Bronchial epithelial cell (primary cell): ENCODE measurements at regions not wholly inside any gene's neighbourhood (a gene's known extent, or its start where the extent isn't known, plus 50 kb on each side); places are given as distances from the start of the nearest gene placed in this dataset.

Experiments
- DNase-seq: peaks from one replicate; pipeline ENCODE4 v3.0.0-alpha.2; 2010; ENCODE audit warnings: low read depth
- FAIRE-seq: peaks from 2 replicates; lab custom pipeline; 2011; peaks lifted over from hg19 to GRCh38; lab: Jason Lieb, UNC
- H3K27me3 ChIP-seq: 2 replicates; pipeline ENCODE4 v1.5.1; 2011; ENCODE audit warnings: low read length; ENCODE audit not compliant: control insufficient read depth, insufficient read depth
- H3K36me3 ChIP-seq: 2 replicates; pipeline ENCODE4 v1.5.1; 2011; ENCODE audit warnings: low read length; ENCODE audit not compliant: control insufficient read depth, insufficient read depth
- H3K4me3 ChIP-seq: 2 replicates; pipeline ENCODE4 v1.5.1; 2011; ENCODE audit warnings: mild to moderate bottlenecking, low read depth, low read length, control low read depth
- TF ChIP-seq, protein P1 (sequence below): IDR thresholded peaks from 2 replicates; pipeline ENCODE4 v1.5.1; 2011; ENCODE audit warnings: mild to moderate bottlenecking, moderate library complexity, low read length, control low read depth, inconsistent platforms; ENCODE audit not compliant: insufficient read depth, severe bottlenecking

DNA sequence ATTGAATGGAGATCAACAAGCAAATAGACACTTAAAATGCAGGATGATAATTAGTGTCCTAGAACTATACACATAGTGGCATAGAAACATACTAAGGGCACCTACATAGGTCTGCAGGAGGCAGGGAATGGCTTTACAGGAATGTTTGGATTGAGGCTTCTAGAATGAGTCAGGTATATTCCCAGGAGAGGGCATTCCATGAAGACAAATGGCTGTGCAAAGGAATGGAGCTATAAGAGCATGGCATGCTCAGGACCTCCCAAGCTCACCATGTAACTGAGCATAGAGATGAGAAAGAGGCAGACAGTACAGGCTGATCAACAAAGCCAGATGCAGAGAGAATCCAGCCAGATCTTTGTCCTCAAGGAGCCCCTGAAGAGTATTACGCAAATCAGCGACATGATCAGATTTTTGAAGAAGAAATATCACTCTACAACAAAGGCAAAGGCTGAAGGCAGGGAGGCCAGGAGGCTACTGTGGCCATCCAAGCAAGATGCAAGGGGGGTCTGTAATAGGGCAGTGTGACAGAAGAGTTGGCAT lies 211.1 kb upstream of the MTNR1B start:
- Histone ChIP-seq H3K27me3 (no peaks in the 10 kb centered on the region), H3K36me3 (no peaks in the 10 kb centered on the region), H3K4me3 (no peak overlapping the region)
- no peak for FAIRE-seq
- DNase-seq: no peak
- TF ChIP-seq, protein P1, sequence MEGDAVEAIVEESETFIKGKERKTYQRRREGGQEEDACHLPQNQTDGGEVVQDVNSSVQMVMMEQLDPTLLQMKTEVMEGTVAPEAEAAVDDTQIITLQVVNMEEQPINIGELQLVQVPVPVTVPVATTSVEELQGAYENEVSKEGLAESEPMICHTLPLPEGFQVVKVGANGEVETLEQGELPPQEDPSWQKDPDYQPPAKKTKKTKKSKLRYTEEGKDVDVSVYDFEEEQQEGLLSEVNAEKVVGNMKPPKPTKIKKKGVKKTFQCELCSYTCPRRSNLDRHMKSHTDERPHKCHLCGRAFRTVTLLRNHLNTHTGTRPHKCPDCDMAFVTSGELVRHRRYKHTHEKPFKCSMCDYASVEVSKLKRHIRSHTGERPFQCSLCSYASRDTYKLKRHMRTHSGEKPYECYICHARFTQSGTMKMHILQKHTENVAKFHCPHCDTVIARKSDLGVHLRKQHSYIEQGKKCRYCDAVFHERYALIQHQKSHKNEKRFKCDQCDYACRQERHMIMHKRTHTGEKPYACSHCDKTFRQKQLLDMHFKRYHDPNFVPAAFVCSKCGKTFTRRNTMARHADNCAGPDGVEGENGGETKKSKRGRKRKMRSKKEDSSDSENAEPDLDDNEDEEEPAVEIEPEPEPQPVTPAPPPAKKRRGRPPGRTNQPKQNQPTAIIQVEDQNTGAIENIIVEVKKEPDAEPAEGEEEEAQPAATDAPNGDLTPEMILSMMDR: no peak

DNA sequence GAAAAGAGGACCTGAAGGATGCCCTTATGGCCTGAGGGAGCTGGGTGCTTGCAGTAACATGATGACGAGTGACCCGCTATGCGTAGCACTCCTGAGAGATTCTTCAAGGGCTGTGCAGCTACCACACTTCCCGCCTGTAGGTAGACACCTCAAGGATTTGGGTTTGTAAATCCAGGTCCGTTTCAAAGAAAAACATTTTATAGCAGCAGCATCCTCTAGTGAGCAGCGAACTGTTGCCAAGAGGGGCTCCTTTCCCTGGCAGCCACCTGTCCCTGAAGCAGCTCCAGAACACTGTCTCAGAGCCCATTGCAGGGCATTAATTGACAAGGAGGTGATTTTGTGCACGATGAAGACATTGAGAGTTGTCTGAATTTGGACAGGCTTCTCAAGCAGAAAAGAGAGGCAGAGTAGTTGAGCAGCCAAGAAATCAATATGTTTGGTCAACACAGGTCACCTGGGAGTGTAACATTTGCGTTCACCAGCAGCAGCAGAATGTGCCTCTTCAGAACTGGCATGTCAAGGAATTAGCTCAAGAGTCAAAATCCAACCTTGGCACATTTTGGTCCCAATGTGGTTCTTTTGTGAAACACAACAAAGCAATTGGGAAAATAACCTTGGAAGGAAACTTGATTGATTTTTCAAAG lies 209.8 kb upstream of the MTNR1B start:
- FAIRE-seq (no peak), DNase-seq (no peak)
- Histone ChIP-seq H3K27me3 (no peaks in the 10 kb centered on the region), H3K4me3 (no peak overlapping the region), H3K36me3 (no peaks in the 10 kb centered on the region)
- TF ChIP-seq, protein P1: no peak

DNA sequence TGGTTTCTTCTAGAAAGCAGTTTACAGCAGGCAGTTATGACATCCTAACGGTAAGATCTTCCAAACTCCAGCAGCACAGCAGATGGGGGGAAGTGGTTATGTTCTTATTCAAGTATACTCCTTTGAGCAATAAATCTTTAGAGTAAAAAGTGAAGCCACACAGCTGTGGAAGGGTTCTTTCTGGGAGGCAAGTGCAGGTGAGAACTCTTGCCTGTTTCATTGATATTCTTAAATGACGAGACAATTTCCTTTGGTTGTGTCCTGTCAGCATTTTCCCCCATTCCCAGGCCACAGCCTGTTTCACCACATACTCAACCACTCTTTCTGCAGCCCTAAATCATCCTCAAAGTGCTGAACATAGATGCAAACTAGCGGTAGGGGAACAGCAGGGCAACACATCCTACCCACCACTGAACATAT lies 207.3 kb upstream of the MTNR1B start:
- no peaks in the 10 kb centered on the region for H3K27me3 ChIP-seq
- H3K36me3 ChIP-seq: no peaks in the 10 kb centered on the region
- FAIRE-seq (no peak), DNase-seq (no peak)
- H3K4me3 ChIP-seq: no peak overlapping the region
- TF ChIP-seq, protein P1: no peak

DNA sequence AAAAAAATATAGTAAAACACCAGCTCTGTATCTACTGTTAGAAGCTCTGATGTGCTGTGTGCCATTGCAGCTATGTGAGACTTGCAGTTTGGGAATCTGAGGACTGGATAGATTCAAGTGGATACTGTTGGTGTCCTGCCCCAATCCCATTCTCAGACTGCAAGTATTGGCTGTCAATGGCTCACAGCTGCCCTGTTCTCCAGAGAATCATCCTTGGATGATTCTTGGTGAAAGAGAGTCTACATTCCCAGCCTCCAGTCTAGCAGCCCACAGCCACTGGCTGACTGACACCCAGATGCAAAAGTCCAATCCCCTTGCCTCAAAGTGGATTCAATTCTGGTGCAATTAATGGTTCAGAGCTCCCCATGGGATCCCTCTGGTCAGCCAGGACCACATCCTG lies 206.1 kb upstream of the MTNR1B start:
- FAIRE-seq (no peak), DNase-seq (no peak)
- H3K4me3 ChIP-seq: no peak overlapping the region
- H3K36me3 ChIP-seq: no peaks in the 10 kb centered on the region
- TF ChIP-seq, protein P1: no peak
- H3K27me3 ChIP-seq: no peaks in the 10 kb centered on the region

DNA sequence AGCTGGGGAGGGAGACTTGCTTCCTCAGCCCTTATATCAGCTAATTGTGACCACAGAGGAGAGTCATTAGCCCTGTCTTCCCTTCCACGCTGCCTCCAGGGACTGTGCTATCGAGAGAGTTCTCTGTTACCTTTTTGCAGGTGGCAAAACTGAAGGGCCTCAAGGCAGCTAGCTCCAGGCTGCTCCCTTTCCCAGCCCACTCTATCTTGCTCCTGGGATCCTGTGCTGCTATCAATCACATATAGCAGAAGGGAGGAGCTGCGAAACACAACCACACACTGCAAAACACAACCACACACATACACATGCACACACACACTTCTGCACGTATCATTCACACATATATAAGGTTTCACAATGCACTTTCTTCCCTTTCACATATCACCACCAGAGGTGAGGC lies 205.3 kb upstream of the MTNR1B start:
- H3K27me3 ChIP-seq: no peaks in the 10 kb centered on the region
- FAIRE-seq: no peak
- TF ChIP-seq, protein P1: no peak
- H3K4me3 ChIP-seq: no peak overlapping the region
- DNase-seq: no peak
- no peaks in the 10 kb centered on the region for H3K36me3 ChIP-seq
